Heart left ventricle (tissue), 13 donors: ENCODE measurements at regions not wholly inside any gene's neighbourhood (a gene's known extent, or its start where the extent isn't known, plus 50 kb on each side); places are given as distances from the start of the nearest gene placed in this dataset.

Experiments used
- CTCF ChIP-seq, 12 donors: fragments of 200-600 bp; sonication (generic) in 4 of 12; IDR thresholded peaks; one replicate each; pipeline versions ENCODE4 v1.5.0 to v1.8.0; 2018 to 2022; ENCODE audit warnings: antibody characterized with exemption in 12 of 12, mild to moderate bottlenecking in 5 of 12
- POLR2A ChIP-seq, 2 donors: fragments of 450-650 bp; IDR thresholded peaks; one replicate each; pipeline ENCODE4 v1.6.1; 2017; ENCODE audit warnings: antibody characterized with exemption in 2 of 2, mild to moderate bottlenecking in 2 of 2, moderate library complexity in 2 of 2
- donor health status: ischemic (EF 13 %, LVEDD 7.1; RV severe dilation, severe dysfunction).
- donor health status: DM: no; HTN: yes; CAD: no.
- donor health status: DM: no; HTN: no; CAD: no.
- donor health status: ischemic (EF 25% LVEDD 6.9; RV normal size, moderate dysfunction).
- donor health status: ischemic (EF 25% LVEDD 5.7; RV mildly dilated, moderate dysfunction).
- donor health status: ischemic (EF 35%, LVEDD 5.7; RV mildly dilated, moderate dysfunction).
- donor health status: nonischemic (EF 11% LVEDD 7.7; RV severe dilation, severe dysfunction).
- donor health status: DM: yes; HTN: yes; CAD: no.
- donor health status: PGD.
- donor health status: ischemic (EF 29% LVEDD 5.4; RV normal size, mild dysfunction).
- donor health status: nonischemic (EF 23%, LVEDD 6.1; RV moderate dilation, normal function).

- TF ChIP-seq CTCF (IDR thresholded peaks at IDR 0.05) (no peak), POLR2A (IDR thresholded peaks at IDR 0.05) (no peak)
Measured at GRCh38 chr3:23135026-23135785, 67.9 kb upstream of the UBE2E2 start.
